ENCODE measurements at regions not wholly inside any gene's neighbourhood (a gene's known extent, or its start where the extent isn't known, plus 50 kb on each side); places are given as distances from the start of the nearest gene placed in this dataset.

- no peak for TF ChIP-seq STAT1 (IDR thresholded peaks at IDR 0.05; ENCODE audit: unreplicated experiment)
- TF ChIP-seq EZH2phosphoT487 (IDR thresholded peaks at IDR 0.05; ENCODE audit: unreplicated experiment): no peak
- no peak for TF ChIP-seq POLR2AphosphoS5 (IDR thresholded peaks at IDR 0.05; ENCODE audit: low read depth)
- TF ChIP-seq ZNF114 (CRISPR knock-in tag; IDR thresholded peaks at IDR 0.05): no peak
- TF ChIP-seq JUNB (IDR thresholded peaks at IDR 0.05; ENCODE audit: unreplicated experiment): no peak
- no peak for TF ChIP-seq ZNF331 (CRISPR knock-in tag; IDR thresholded peaks at IDR 0.05; ENCODE audit: low read depth)
- no peak for TF ChIP-seq EZH2 (IDR thresholded peaks at IDR 0.05; ENCODE audit: low read depth, unreplicated experiment)
- no peak for TF ChIP-seq ZNF462 (CRISPR knock-in tag; IDR thresholded peaks at IDR 0.05)
- no peak for TF ChIP-seq NANOG (IDR thresholded peaks at IDR 0.05; ENCODE audit: borderline replicate concordance)
- TF ChIP-seq CREB1 (CRISPR knock-in tag; IDR thresholded peaks at IDR 0.05; ENCODE audit: low read depth): no peak
- no peak for TF ChIP-seq ETS1 (IDR thresholded peaks at IDR 0.05)
- TF ChIP-seq REST (IDR thresholded peaks at IDR 0.05; ENCODE audit: unreplicated experiment): no peak
- TF ChIP-seq CTCF (conservative IDR thresholded peaks at IDR 0.05; ENCODE audit: low read depth in 2 of 2): no peak
- no peak overlapping the region for H3K4me3 ChIP-seq
- ATAC-seq: no peak
Measured at GRCh38 chr4:74873545-74874301, 59.2 kb upstream of the PARM1 start.

More at GRCh38 chr4:74873545-74874301, 59.2 kb upstream of the PARM1 start:
- no peaks in the 10 kb centered on the region; the same call in 1 of the 2 replicates for H3K4me1 ChIP-seq (ENCODE audit: insufficient read depth)
- Mint-ChIP-seq H3K4me3 (no peak overlapping the region), H3K36me3 (ENCODE audit: low read depth) (no peaks in the 10 kb centered on the region), H3K4me1 (peaks cover 6% of the 10 kb centered on the region; the same call in 2 of the 3 replicates), H3K27ac (no peak overlapping the region), H3K9me3 (no peaks in the 10 kb centered on the region), H3K27me3 (ENCODE audit: insufficient read depth, low read depth, poor library complexity) (no peaks in the 10 kb centered on the region)
- no peaks in the 10 kb centered on the region for H4K20me1 ChIP-seq (replicated peaks; ENCODE audit: insufficient read depth)
- no peaks in the 10 kb centered on the region for H3K9me2 ChIP-seq (ENCODE audit: insufficient read depth)
- no peak for DNase-seq (ENCODE audit: low spot score)
- H3K36me3 ChIP-seq (ENCODE audit: insufficient read depth): no peaks in the 10 kb centered on the region
- H3K27ac ChIP-seq (ENCODE audit: low read depth): no peak overlapping the region
- H2AFZ ChIP-seq: peak overlapping the region; percentile 80
- no peak overlapping the region for H3K4me2 ChIP-seq
- H3K79me2 ChIP-seq (replicated peaks; ENCODE audit: insufficient read depth): no peaks in the 10 kb centered on the region
- no peaks in the 10 kb centered on the region for H3K27me3 ChIP-seq (ENCODE audit: insufficient read depth)
- no peaks in the 10 kb centered on the region for H3F3A ChIP-seq (replicated peaks; ENCODE audit: low read depth)

Measured in GM23338 (cell line).